SK-N-SH treated with all-trans-retinoic acid at 6 μM for 48 hours (cell line): ENCODE measurements at regions not wholly inside any gene's neighbourhood (a gene's known extent, or its start where the extent isn't known, plus 50 kb on each side); places are given as distances from the start of the nearest gene placed in this dataset.

ENCODE experiments used
- CREB5 ChIP-seq: fragments of 250-450 bp; sonication (Bioruptor Pico); IDR thresholded peaks from 2 replicates; pipeline ENCODE4 v1.5.1; 2020; ENCODE audit warnings: low read depth, mild to moderate bottlenecking, moderate library complexity
- CSRNP3 ChIP-seq: fragments of 250-450 bp; sonication (Bioruptor Pico); IDR thresholded peaks from 2 replicates; pipeline ENCODE4 v1.5.1; 2021; ENCODE audit warnings: mild to moderate bottlenecking, moderate library complexity
- ISL1 ChIP-seq: fragments of 250-450 bp; sonication (Bioruptor Pico); IDR thresholded peaks from 2 replicates; pipeline ENCODE4 v2.1.2; 2022; ENCODE audit warnings: mild to moderate bottlenecking, moderate library complexity
- ZNF70 ChIP-seq: fragments of 450-650 bp; formaldehyde crosslinking; IDR thresholded peaks from 2 replicates; pipeline ENCODE4 v1.5.0; 2020; ENCODE audit warnings: mild to moderate bottlenecking, moderate library complexity

GRCh38 chr1:239563681-239564080, 177.3 kb downstream of the CHRM3 start:
- TF ChIP-seq CREB5 = no peak
- no peak for TF ChIP-seq CSRNP3 (CRISPR knock-in tag)
- TF ChIP-seq ISL1 (CRISPR knock-in tag) = no peak
- no peak for TF ChIP-seq ZNF70 (CRISPR knock-in tag)
